H1 (cell line): ENCODE measurements at regions not wholly inside any gene's neighbourhood (a gene's known extent, or its start where the extent isn't known, plus 50 kb on each side); places are given as distances from the start of the nearest gene placed in this dataset.

Experiments used
- CTCF ChIA-PET: fragments of 300-600 bp; sonication (Branson Sonifier 250); formaldehyde crosslinking; loops from one replicate; lab custom pipeline; 2021; ENCODE audit not compliant: partially characterized antibody; lab: Charles Lee
- POLR2A ChIA-PET: fragments of 300-600 bp; sonication (Branson Sonifier 250); formaldehyde crosslinking; loops from one replicate; lab custom pipeline; 2021; ENCODE audit warnings: inconsistent platforms; ENCODE audit not compliant: partially characterized antibody; lab: Charles Lee
- DNase-seq, 2 experiments: peaks; one replicate each; pipeline versions ENCODE4 v3.0.0 to v3.0.0-alpha.2; 2010 to 2022; ENCODE audit warnings: low spot score in 2 of 2, low read depth in 1 of 2, mixed read lengths in 1 of 2
- FAIRE-seq: peaks from 2 replicates; lab custom pipeline; 2011; peaks lifted over from hg19 to GRCh38; lab: Jason Lieb, UNC
- H2AFZ ChIP-seq: 2 replicates; pipeline ENCODE4 v1.8.1; 2012; ENCODE audit warnings: low read length, inconsistent platforms
- H2AK5ac ChIP-seq: 2 replicates; pipeline ENCODE4 v1.6.1; 2013; ENCODE audit warnings: low read depth, low read length
- H2BK120ac ChIP-seq: replicated peaks from 2 replicates; pipeline ENCODE3; 2013; ENCODE audit warnings: low read depth, low read length, inconsistent platforms
- H2BK12ac ChIP-seq: 2 replicates; pipeline ENCODE4 v1.6.1; 2013; ENCODE audit warnings: low read depth, low read length
- H2BK15ac ChIP-seq: 2 replicates; pipeline ENCODE4 v1.6.1; 2013; ENCODE audit warnings: low read length
- H2BK20ac ChIP-seq: 2 replicates; pipeline ENCODE4 v1.6.1; 2013; ENCODE audit warnings: low read length
- H2BK5ac ChIP-seq: 2 replicates; pipeline ENCODE4 v1.6.1; 2013; ENCODE audit warnings: low read depth, low read length
- H3K14ac ChIP-seq: 2 replicates; pipeline ENCODE4 v1.6.1; 2013; ENCODE audit warnings: inconsistent platforms; ENCODE audit not compliant: insufficient read length
- H3K18ac ChIP-seq: 2 replicates; pipeline ENCODE4 v1.6.1; 2013; ENCODE audit warnings: low read length; ENCODE audit errors: extremely low read depth
- H3K23ac ChIP-seq: 2 replicates; pipeline ENCODE4 v1.6.1; 2013; ENCODE audit warnings: inconsistent platforms; ENCODE audit not compliant: insufficient read length
- H3K23me2 ChIP-seq: 2 replicates; pipeline ENCODE4 v1.6.1; 2013; ENCODE audit warnings: low read depth, low read length
- H3K27ac ChIP-seq: 2 replicates; pipeline ENCODE4 v1.6.1; 2011; ENCODE audit warnings: low read depth, low read length, inconsistent platforms
- H3K27me3 ChIP-seq, 4 experiments: replicated peaks in 1 of 4; 1 replicate in 1 of 4; 2 replicates in 3 of 4; pipeline versions ENCODE4 v1.6.1 to v1.8.1; 2011 to 2013; ENCODE audit warnings: low read length in 3 of 4, mild to moderate bottlenecking in 3 of 4, inconsistent platforms in 2 of 4, mixed read lengths in 2 of 4, moderate library complexity in 1 of 4; ENCODE audit not compliant: control insufficient read depth in 3 of 4, insufficient read depth in 3 of 4; ENCODE audit errors: extremely low read depth in 1 of 4
- H3K36me3 ChIP-seq, 4 experiments: 2 replicates each; pipeline versions ENCODE4 v1.6.1 to v1.8.1; 2011 to 2013; ENCODE audit warnings: mild to moderate bottlenecking in 4 of 4, low read length in 3 of 4, moderate library complexity in 2 of 4, control low read depth in 1 of 4, inconsistent platforms in 1 of 4; ENCODE audit not compliant: insufficient read depth in 4 of 4, control insufficient read depth in 2 of 4
- H3K4ac ChIP-seq: replicated peaks from 2 replicates; pipeline ENCODE3; 2013; ENCODE audit warnings: low read length, low read depth, mixed read lengths, inconsistent platforms; ENCODE audit not compliant: insufficient read length
- H3K4me1 ChIP-seq, 4 experiments: replicated peaks in 1 of 4; 1 replicate in 1 of 4; 2 replicates in 3 of 4; pipeline versions ENCODE4 v1.6.1 to v1.8.1; 2011 to 2013; ENCODE audit warnings: low read length in 3 of 4, inconsistent platforms in 2 of 4, mixed read lengths in 1 of 4; ENCODE audit not compliant: insufficient read depth in 4 of 4, control insufficient read depth in 3 of 4
- H3K4me2 ChIP-seq, 2 experiments: 2 replicates each; pipeline versions ENCODE4 v1.6.1 to v1.8.1; 2011 to 2013; ENCODE audit warnings: low read depth in 2 of 2, low read length in 2 of 2, control low read depth in 1 of 2, inconsistent platforms in 1 of 2, mild to moderate bottlenecking in 1 of 2; ENCODE audit not compliant: insufficient read depth in 1 of 2
- H3K4me3 ChIP-seq, 4 experiments: fragments of 200-600, 300-600 bp in 1 of 4; sonication (generic), shearing (Covaris generic), sonication (Bioruptor Twin) in 1 of 4; 2 replicates each; pipeline versions ENCODE4 v1.5.1 to v1.8.1; 2011 to 2016; ENCODE audit warnings: low read length in 4 of 4, low read depth in 3 of 4, control low read depth in 2 of 4, inconsistent platforms in 2 of 4, mild to moderate bottlenecking in 2 of 4, mixed read lengths in 1 of 4, moderate library complexity in 1 of 4; ENCODE audit not compliant: insufficient read depth in 2 of 4; ENCODE audit errors: extremely low read depth in 1 of 4
- H3K56ac ChIP-seq: replicated peaks from 2 replicates; pipeline ENCODE3; 2013; ENCODE audit warnings: low read depth, mild to moderate bottlenecking, mixed read lengths, low read length, inconsistent platforms; ENCODE audit not compliant: insufficient read length
- H3K79me1 ChIP-seq: 2 replicates; pipeline ENCODE4 v1.6.1; 2013; ENCODE audit warnings: low read depth, low read length, control low read depth
- H3K79me2 ChIP-seq, 2 experiments: 2 replicates each; pipeline versions ENCODE4 v1.6.1 to v1.8.1; 2012 to 2013; ENCODE audit warnings: low read length in 2 of 2, mild to moderate bottlenecking in 2 of 2, inconsistent platforms in 1 of 2; ENCODE audit not compliant: insufficient read depth in 2 of 2, control insufficient read depth in 1 of 2
- H3K9ac ChIP-seq, 4 experiments: replicated peaks in 1 of 4; 1 replicate in 1 of 4; 2 replicates in 3 of 4; pipeline versions ENCODE4 v1.6.1 to v1.8.1; 2011 to 2013; ENCODE audit warnings: low read depth in 3 of 4, low read length in 3 of 4, control low read depth in 2 of 4, mild to moderate bottlenecking in 2 of 4, moderate library complexity in 2 of 4, inconsistent platforms in 1 of 4; ENCODE audit errors: extremely low read depth in 1 of 4
- H3K9me3 ChIP-seq, 2 experiments: 2 replicates each; pipeline versions ENCODE4 v1.6.1 to v1.8.1; 2012 to 2013; ENCODE audit warnings: mild to moderate bottlenecking in 2 of 2, moderate library complexity in 2 of 2, control low read depth in 1 of 2, inconsistent platforms in 1 of 2, low read depth in 1 of 2, low read length in 1 of 2, mixed read lengths in 1 of 2; ENCODE audit not compliant: insufficient read depth in 2 of 2
- H4K20me1 ChIP-seq, 2 experiments: replicated peaks in 1 of 2; 2 replicates each; pipeline versions ENCODE3 to v1.8.1; 2011 to 2013; ENCODE audit warnings: inconsistent platforms in 2 of 2, low read length in 2 of 2, mild to moderate bottlenecking in 1 of 2; ENCODE audit not compliant: insufficient read depth in 2 of 2, control insufficient read depth in 1 of 2
- H4K5ac ChIP-seq: 2 replicates; pipeline ENCODE4 v1.6.1; 2013; ENCODE audit warnings: low read length, low read depth, mixed read lengths, inconsistent platforms; ENCODE audit not compliant: insufficient read length
- H4K8ac ChIP-seq: 2 replicates; pipeline ENCODE4 v1.8.0; 2013; ENCODE audit warnings: mild to moderate bottlenecking, moderate library complexity, low read length, inconsistent platforms; ENCODE audit not compliant: insufficient read depth; ENCODE audit errors: extremely low read depth
- H4K91ac ChIP-seq: replicated peaks from 2 replicates; pipeline ENCODE3; 2013; ENCODE audit warnings: low read length, mixed read lengths, inconsistent platforms; ENCODE audit not compliant: insufficient read length
- CTCF ChIP-seq, 3 experiments: IDR thresholded peaks; 1 replicate in 2 of 3; 2 replicates in 1 of 3; pipeline versions ENCODE4 v1.5.1 to v1.6.1; 2011; ENCODE audit warnings: low read length in 3 of 3, mild to moderate bottlenecking in 3 of 3, inconsistent platforms in 2 of 3, low read depth in 1 of 3, moderate library complexity in 1 of 3; ENCODE audit not compliant: insufficient read depth in 1 of 3; ENCODE audit errors: control extremely low read depth in 1 of 3
- GABPA ChIP-seq: IDR thresholded peaks from 2 replicates; pipeline ENCODE4 v1.6.1; 2011; ENCODE audit warnings: mild to moderate bottlenecking, low read length, moderate library complexity, borderline replicate concordance; ENCODE audit not compliant: insufficient read depth
- JUND ChIP-seq: IDR thresholded peaks from 2 replicates; pipeline ENCODE4 v1.6.1; 2011; ENCODE audit warnings: mild to moderate bottlenecking, improper control_type of control experiment, low read length
- NRF1 ChIP-seq: IDR thresholded peaks from 2 replicates; pipeline ENCODE4 v1.6.1; 2011; ENCODE audit warnings: mild to moderate bottlenecking, low read depth, low read length, improper control_type of control experiment
- POLR2AphosphoS5 ChIP-seq: IDR thresholded peaks from 2 replicates; pipeline ENCODE4 v1.6.1; 2011; ENCODE audit warnings: low read depth, low read length
- POU5F1 ChIP-seq: IDR thresholded peaks from 2 replicates; pipeline ENCODE4 v1.6.1; 2011; ENCODE audit warnings: low read depth, mild to moderate bottlenecking, low read length, moderate library complexity
- RAD21 ChIP-seq, 2 experiments: IDR thresholded peaks in 1 of 2; conservative IDR thresholded peaks in 1 of 2; 2 replicates each; pipeline ENCODE4 v1.6.1; 2011; ENCODE audit warnings: low read depth in 2 of 2, low read length in 2 of 2, improper control_type of control experiment in 1 of 2, inconsistent platforms in 1 of 2, mild to moderate bottlenecking in 1 of 2, moderate library complexity in 1 of 2
- SUZ12 ChIP-seq: fragments of 200-600 bp; sonication (generic); IDR thresholded peaks from 2 replicates; pipeline ENCODE4 v1.6.1; 2012; ENCODE audit warnings: mild to moderate bottlenecking, inconsistent platforms, low read length, moderate library complexity, mixed read lengths
- WGBS, 2 experiments: shearing (Covaris generic) in 1 of 2; methylation state at CpG; one replicate each; pipeline versions ENCODE4 v1.1.6 to v1.1.7; 2013 to 2015; ENCODE audit warnings: low lambda C conversion rate in 2 of 2, mixed read lengths in 2 of 2, inconsistent platforms in 1 of 2, low coverage in 1 of 2, missing lambda C conversion rate in 1 of 2; ENCODE audit not compliant: insufficient replicate concordance in 2 of 2, insufficient coverage in 1 of 2, insufficient read length in 1 of 2; ENCODE audit errors: extremely low coverage in 1 of 2, missing lambda C conversion rate in 1 of 2; 5-methylcytosine and 5-hydroxymethylcytosine counted together

- H2AFZ ChIP-seq, result no peak overlapping the region
- no peak overlapping the region for H2BK120ac ChIP-seq
- H3K9ac ChIP-seq, result no peak overlapping the region
- no peak overlapping the region for H3K4ac ChIP-seq
- H2BK5ac ChIP-seq, result no peak overlapping the region
- H3K36me3 ChIP-seq, result no peaks in the 10 kb centered on the region
- H3K14ac ChIP-seq, result no peak overlapping the region
- H3K79me1 ChIP-seq, result no peaks in the 10 kb centered on the region
- H2BK20ac ChIP-seq, result no peak overlapping the region
- CTCF ChIA-PET, result interaction anchor here (0.6 to 3.8 kb wide), 38 partner anchors 9 to 687 kb away, joined by 3 to 53 read pairs (median 3); no protein-coding TSS in a partner anchor
- no peak overlapping the region for H4K8ac ChIP-seq
- H4K91ac ChIP-seq, result no peak overlapping the region
- H4K20me1 ChIP-seq, result no peaks in the 10 kb centered on the region
- POLR2A ChIA-PET, result interaction anchor here (0.6 kb wide), 1 partner anchor 9 kb away, joined by 3 read pairs; no protein-coding TSS in a partner anchor
- H2AK5ac ChIP-seq, result no peak overlapping the region
- H3K56ac ChIP-seq, result no peak overlapping the region
- no peak overlapping the region for H3K27ac ChIP-seq
- no peak overlapping the region for H3K18ac ChIP-seq
- no peak for DNase-seq
- no peaks in the 10 kb centered on the region for H3K23me2 ChIP-seq
- no peak overlapping the region for H3K23ac ChIP-seq
- H3K4me3 ChIP-seq, result no peak overlapping the region
- peaks cover 0 to 7% (median 3%) of the 10 kb centered on the region in 4 experiments; a peak in 2 of 7 replicates for H3K4me1 ChIP-seq
- no peak overlapping the region for H2BK15ac ChIP-seq
- peaks cover 0 to 1% (median 0%) of the 10 kb centered on the region in 4 experiments; a peak in 1 of 7 replicates for H3K27me3 ChIP-seq
- no peaks in the 10 kb centered on the region for H3K9me3 ChIP-seq
- TF ChIP-seq NRF1, result no peak
- TF ChIP-seq POLR2AphosphoS5, result no peak
- no peak for TF ChIP-seq JUND
- no peak for TF ChIP-seq GABPA
- peak; percentile 30 to 50 for TF ChIP-seq RAD21 (IDR thresholded peaks at IDR 0.05 in 1 of 2, conservative IDR thresholded peaks at IDR 0.05 in 1 of 2; ENCODE audit: low read depth in 2 of 2, low read length in 2 of 2)
- no peak for TF ChIP-seq SUZ12
- no peak for TF ChIP-seq POU5F1
- peak; percentile 45 to 71 (median 59) for TF ChIP-seq CTCF (IDR thresholded peaks at IDR 0.05; ENCODE audit: control extremely low read depth in 1 of 3, insufficient read depth in 1 of 3, low read depth in 1 of 3, low read length in 3 of 3)
- no peak overlapping the region for H3K4me2 ChIP-seq
- WGBS, 2 experiments, result 92% methylated on average over 1 of the region's 1 CpG; no CpG with 5 or more reads in 1 of the 2 experiments
- H4K5ac ChIP-seq, result no peak overlapping the region
- no peaks in the 10 kb centered on the region for H3K79me2 ChIP-seq
- peak; percentile 36 for FAIRE-seq
- no peak overlapping the region for H2BK12ac ChIP-seq
Measured at GRCh38 chr1:163874070-163874469, 552.3 kb downstream of the NUF2 start.
